ENCODE measurements at regions not wholly inside any gene's neighbourhood (a gene's known extent, or its start where the extent isn't known, plus 50 kb on each side); places are given as distances from the start of the nearest gene placed in this dataset.

DNA sequence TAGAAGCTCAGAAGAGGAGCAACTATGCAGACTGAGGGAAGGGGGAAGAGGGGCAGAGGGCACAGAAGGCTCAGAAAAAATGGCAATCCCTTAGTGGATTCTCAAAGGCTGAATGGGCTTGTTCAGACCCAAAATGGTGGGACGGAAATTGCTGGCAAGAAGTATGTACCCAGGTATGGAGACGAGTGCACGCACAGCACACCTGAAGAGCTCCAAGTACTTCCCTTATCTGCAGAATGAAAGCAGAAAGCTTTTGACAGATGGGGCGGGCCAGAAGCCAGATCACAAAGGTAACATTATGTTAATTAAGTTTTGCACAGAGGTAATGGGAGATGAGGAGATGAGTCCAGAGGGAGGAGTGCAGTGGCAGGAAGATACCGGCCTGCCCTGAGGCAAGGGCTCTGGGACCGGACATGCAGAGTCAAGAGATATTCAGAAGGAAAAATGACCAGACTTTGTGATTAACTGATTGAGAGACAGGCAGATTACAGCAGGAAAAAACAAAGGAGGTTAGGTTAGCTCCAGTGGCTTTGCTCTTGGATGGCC is 138.1 kb upstream of the PIK3R1 start (continued):
- TF ChIP-seq NR2F1 (conservative IDR thresholded peaks at IDR 0.05) (no peak), CUX1 (IDR thresholded peaks at IDR 0.05; ENCODE audit: insufficient replicate concordance, low read depth, low read length) (no peak)
- TF ChIP-seq, protein P1, sequence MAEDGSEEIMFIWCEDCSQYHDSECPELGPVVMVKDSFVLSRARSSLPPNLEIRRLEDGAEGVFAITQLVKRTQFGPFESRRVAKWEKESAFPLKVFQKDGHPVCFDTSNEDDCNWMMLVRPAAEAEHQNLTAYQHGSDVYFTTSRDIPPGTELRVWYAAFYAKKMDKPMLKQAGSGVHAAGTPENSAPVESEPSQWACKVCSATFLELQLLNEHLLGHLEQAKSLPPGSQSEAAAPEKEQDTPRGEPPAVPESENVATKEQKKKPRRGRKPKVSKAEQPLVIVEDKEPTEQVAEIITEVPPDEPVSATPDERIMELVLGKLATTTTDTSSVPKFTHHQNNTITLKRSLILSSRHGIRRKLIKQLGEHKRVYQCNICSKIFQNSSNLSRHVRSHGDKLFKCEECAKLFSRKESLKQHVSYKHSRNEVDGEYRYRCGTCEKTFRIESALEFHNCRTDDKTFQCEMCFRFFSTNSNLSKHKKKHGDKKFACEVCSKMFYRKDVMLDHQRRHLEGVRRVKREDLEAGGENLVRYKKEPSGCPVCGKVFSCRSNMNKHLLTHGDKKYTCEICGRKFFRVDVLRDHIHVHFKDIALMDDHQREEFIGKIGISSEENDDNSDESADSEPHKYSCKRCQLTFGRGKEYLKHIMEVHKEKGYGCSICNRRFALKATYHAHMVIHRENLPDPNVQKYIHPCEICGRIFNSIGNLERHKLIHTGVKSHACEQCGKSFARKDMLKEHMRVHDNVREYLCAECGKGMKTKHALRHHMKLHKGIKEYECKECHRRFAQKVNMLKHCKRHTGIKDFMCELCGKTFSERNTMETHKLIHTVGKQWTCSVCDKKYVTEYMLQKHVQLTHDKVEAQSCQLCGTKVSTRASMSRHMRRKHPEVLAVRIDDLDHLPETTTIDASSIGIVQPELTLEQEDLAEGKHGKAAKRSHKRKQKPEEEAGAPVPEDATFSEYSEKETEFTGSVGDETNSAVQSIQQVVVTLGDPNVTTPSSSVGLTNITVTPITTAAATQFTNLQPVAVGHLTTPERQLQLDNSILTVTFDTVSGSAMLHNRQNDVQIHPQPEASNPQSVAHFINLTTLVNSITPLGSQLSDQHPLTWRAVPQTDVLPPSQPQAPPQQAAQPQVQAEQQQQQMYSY (CRISPR knock-in tag; IDR thresholded peaks at IDR 0.05) = no peak
